A673 (cell line): ENCODE measurements at regions not wholly inside any gene's neighbourhood (a gene's known extent, or its start where the extent isn't known, plus 50 kb on each side); places are given as distances from the start of the nearest gene placed in this dataset.

Experiments
- EZH2 ChIP-seq: fragments of 200-600 bp; sonication (generic); IDR thresholded peaks from 2 replicates; pipeline ENCODE4 v1.6.1; 2017; ENCODE audit warnings: borderline replicate concordance, low read depth, mild to moderate bottlenecking, mixed read lengths, antibody characterized with exemption, low read length; ENCODE audit not compliant: poor library complexity, severe bottlenecking
- TF ChIP-seq, protein P1 (sequence below): fragments of 300-800, 200-600 bp; sonication (generic); conservative IDR thresholded peaks from 2 replicates; pipeline ENCODE4 v1.5.1; 2017; ENCODE audit warnings: low read depth, mild to moderate bottlenecking, antibody characterized with exemption, low read length, moderate library complexity, mixed read lengths

DNA sequence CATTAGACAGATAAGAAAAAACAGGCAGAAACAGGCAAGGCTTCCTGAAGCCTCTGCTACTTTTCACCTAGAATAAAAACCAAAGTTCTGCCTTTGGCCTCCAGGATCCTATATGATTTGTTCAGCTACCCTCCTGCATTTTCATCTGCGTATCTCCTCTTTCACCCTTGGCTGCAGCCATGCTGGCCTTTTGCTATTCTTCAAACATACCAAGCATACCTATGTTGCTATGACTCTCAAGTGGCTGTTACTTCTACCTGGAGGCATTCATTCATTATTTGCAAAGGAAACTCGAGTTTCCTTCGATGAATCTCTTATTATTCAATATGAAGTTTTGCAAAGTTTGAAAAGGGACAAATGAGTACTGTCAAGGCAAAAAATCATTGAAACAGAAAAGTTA, 106.4 kb upstream of the HNMT start:
- TF ChIP-seq, protein P1, sequence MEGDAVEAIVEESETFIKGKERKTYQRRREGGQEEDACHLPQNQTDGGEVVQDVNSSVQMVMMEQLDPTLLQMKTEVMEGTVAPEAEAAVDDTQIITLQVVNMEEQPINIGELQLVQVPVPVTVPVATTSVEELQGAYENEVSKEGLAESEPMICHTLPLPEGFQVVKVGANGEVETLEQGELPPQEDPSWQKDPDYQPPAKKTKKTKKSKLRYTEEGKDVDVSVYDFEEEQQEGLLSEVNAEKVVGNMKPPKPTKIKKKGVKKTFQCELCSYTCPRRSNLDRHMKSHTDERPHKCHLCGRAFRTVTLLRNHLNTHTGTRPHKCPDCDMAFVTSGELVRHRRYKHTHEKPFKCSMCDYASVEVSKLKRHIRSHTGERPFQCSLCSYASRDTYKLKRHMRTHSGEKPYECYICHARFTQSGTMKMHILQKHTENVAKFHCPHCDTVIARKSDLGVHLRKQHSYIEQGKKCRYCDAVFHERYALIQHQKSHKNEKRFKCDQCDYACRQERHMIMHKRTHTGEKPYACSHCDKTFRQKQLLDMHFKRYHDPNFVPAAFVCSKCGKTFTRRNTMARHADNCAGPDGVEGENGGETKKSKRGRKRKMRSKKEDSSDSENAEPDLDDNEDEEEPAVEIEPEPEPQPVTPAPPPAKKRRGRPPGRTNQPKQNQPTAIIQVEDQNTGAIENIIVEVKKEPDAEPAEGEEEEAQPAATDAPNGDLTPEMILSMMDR = no peak
- no peak for TF ChIP-seq EZH2
